ENCODE measurements at regions not wholly inside any gene's neighbourhood (a gene's known extent, or its start where the extent isn't known, plus 50 kb on each side); places are given as distances from the start of the nearest gene placed in this dataset.

DNA sequence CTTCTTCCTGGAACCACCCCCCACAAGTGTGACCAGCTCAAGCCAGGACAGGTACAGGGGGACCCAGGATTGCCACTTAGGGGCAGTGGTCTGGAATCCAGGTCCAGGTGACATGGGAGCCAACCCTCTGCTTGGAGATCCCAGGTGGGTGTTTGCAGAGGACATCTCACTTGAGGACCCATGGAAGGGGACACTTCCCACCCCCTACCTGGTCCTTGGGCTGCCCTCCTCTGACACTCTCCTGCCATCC lies 145.5 kb downstream of the SEC14L1 start:
- Histone ChIP-seq H2AFZ (no peak overlapping the region), H3K36me3 (ENCODE audit: low read depth) (no peaks in the 10 kb centered on the region), H3K4me1 (replicated peaks; ENCODE audit: insufficient read depth) (peaks cover 63% of the 10 kb centered on the region), H4K20me1 (ENCODE audit: insufficient read depth) (peaks cover 3% of the 10 kb centered on the region; the same call in 1 of the 2 replicates), H3F3A (ENCODE audit: insufficient read depth, low read depth) (peaks cover 51% of the 10 kb centered on the region), H3K4me2 (peak overlapping the region; percentile 97), H3K27me3 (ENCODE audit: insufficient read depth, low read depth) (no peaks in the 10 kb centered on the region), H3K9me3 (ENCODE audit: insufficient read depth, low read depth) (no peaks in the 10 kb centered on the region), H3K27ac (peak overlapping the region; percentile 99), H3K4me3 (peak overlapping the region; percentile 72; the same call in 1 of the 2 replicates), H3K79me2 (ENCODE audit: low read depth) (peaks cover 71% of the 10 kb centered on the region), H3K9me2 (ENCODE audit: insufficient read depth) (no peaks in the 10 kb centered on the region)
- intact Hi-C loops (cut with micrococcal nuclease; ENCODE audit: unreplicated experiment), result loop anchor here (1.0 to 2.0 kb wide), 2 partner anchors 31 to 136 kb away; no protein-coding TSS in a partner anchor
- ChIA-PET CTCF (interaction anchor here (0.6 to 0.7 kb wide), 3 partner anchors 20 to 560 kb away, joined by 3 to 5 read pairs (median 3); partner anchors contain the start of genes JMJD6 and METTL23), POLR2A (ENCODE audit: unreplicated experiment) (interaction anchor here (0.5 to 1.7 kb wide), 3 partner anchors 17 to 32 kb away, joined by 4 to 28 read pairs (median 5); no protein-coding TSS in a partner anchor)
- TF ChIP-seq EZH2 (IDR thresholded peaks at IDR 0.05; ENCODE audit: low read depth), result no peak
- TF ChIP-seq, protein P1, sequence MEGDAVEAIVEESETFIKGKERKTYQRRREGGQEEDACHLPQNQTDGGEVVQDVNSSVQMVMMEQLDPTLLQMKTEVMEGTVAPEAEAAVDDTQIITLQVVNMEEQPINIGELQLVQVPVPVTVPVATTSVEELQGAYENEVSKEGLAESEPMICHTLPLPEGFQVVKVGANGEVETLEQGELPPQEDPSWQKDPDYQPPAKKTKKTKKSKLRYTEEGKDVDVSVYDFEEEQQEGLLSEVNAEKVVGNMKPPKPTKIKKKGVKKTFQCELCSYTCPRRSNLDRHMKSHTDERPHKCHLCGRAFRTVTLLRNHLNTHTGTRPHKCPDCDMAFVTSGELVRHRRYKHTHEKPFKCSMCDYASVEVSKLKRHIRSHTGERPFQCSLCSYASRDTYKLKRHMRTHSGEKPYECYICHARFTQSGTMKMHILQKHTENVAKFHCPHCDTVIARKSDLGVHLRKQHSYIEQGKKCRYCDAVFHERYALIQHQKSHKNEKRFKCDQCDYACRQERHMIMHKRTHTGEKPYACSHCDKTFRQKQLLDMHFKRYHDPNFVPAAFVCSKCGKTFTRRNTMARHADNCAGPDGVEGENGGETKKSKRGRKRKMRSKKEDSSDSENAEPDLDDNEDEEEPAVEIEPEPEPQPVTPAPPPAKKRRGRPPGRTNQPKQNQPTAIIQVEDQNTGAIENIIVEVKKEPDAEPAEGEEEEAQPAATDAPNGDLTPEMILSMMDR (conservative IDR thresholded peaks at IDR 0.05), result no peak
- BruUV-seq (replicated peaks), result no TSS peak
- DNase-seq, result no peak

DNA sequence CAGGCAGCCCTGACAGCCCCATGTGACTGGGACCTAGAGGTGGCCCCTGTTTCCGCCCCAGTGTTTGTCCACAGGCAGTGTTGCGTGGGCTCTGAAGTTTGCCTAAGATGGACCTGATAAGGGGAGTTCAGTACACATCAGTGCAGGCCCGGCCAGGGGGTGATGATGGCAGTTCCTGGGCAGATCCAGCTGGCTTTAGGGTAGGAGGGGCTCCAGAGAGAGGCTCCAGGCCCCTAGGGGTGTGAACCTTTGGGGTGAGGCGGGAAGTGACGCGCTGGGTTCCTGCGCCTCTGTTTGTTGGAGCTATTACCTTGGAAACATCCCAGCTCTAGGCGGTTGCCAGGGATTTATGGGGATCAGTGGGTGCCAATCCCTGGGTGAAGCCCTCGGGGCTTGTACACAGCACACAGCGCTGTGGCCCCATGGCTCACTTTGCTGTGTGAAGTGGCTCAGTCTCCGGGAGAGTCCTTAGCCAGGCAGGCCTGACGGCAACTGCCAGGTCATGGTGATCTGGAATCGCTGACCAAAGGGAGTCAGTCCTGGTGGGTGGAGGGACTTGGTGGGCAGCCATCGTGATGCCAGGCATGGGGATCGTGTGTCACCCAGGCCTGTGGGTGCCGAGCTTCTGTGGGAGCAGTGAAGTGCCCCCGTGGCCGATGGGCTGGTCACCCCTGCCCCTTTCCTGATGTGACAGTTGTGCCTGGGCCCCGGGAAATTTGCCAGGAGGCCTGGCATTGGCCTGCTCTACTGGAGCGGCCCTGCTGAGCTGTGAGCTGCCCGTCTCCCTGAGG lies 146.1 kb downstream of the SEC14L1 start:
- H3K27me3 ChIP-seq (ENCODE audit: insufficient read depth, low read depth), result no peaks in the 10 kb centered on the region
- no TSS peak for BruUV-seq (replicated peaks)
- CTCF ChIA-PET, result interaction anchor here (0.6 to 0.7 kb wide), 2 partner anchors 21 to 560 kb away, joined by 3 to 5 read pairs; partner anchors contain the start of genes JMJD6 and METTL23
- peak overlapping the region; percentile 72; the same call in 1 of the 2 replicates for H3K4me3 ChIP-seq
- H4K20me1 ChIP-seq (ENCODE audit: insufficient read depth), result peaks cover 3% of the 10 kb centered on the region; the same call in 1 of the 2 replicates
- peaks cover 66% of the 10 kb centered on the region for H3K4me1 ChIP-seq (replicated peaks; ENCODE audit: insufficient read depth)
- H3K9me3 ChIP-seq (ENCODE audit: insufficient read depth, low read depth), result no peaks in the 10 kb centered on the region
- peak overlapping the region; percentile 99 for H3K27ac ChIP-seq
- peak overlapping the region; percentile 97 for H3K4me2 ChIP-seq
- no peaks in the 10 kb centered on the region for H3K36me3 ChIP-seq (ENCODE audit: low read depth)
- intact Hi-C loops (cut with micrococcal nuclease; ENCODE audit: unreplicated experiment), result loop anchor here (1.0 to 2.0 kb wide), 3 partner anchors 32 to 136 kb away; no protein-coding TSS in a partner anchor
- TF ChIP-seq, protein P1 (conservative IDR thresholded peaks at IDR 0.05), result no peak
- TF ChIP-seq EZH2 (IDR thresholded peaks at IDR 0.05; ENCODE audit: low read depth), result no peak
- POLR2A ChIA-PET (ENCODE audit: unreplicated experiment), result interaction anchor here (0.6 to 1.7 kb wide), 6 partner anchors 17 to 76 kb away, joined by 3 to 28 read pairs (median 5); no protein-coding TSS in a partner anchor
- no peaks in the 10 kb centered on the region for H3K9me2 ChIP-seq (ENCODE audit: insufficient read depth)
- H3F3A ChIP-seq (ENCODE audit: insufficient read depth, low read depth), result peaks cover 51% of the 10 kb centered on the region
- DNase-seq, result peak; percentile 87 to 97
- H2AFZ ChIP-seq, result no peak overlapping the region
- H3K79me2 ChIP-seq (ENCODE audit: low read depth), result peaks cover 71% of the 10 kb centered on the region

DNA sequence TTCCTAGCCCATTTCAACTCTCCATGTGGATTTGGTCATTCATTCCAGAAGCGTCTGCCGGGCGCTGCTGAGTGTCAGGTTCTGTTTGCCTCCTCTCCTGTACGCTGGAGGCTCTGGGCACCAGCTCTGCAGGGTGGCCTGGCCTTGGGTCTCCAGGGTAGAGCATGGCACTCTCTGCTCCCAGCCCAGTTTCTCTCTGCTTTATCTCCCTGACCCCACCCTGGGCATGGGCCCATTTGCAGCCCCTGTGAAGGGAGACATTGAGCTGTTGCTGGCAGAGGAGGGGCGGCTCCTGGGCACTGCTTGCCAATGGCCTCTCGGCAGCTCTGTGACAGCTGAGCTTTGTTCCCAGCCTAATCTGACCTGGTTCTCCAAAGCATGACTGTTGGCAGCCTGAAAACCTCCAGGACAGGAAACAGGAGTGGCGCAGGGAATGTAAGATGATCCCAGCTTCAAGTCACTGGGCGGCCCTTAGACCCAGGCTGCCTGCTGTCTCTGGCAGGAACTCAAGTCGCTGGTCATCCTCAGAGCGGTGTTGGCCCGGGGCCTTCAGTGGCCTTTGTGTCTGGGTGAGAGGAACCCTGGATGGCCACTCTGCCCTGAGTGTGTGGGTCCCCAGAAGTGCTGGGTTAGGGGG lies 146.8 kb downstream of the SEC14L1 start:
- Histone ChIP-seq H2AFZ (no peak overlapping the region), H3K36me3 (ENCODE audit: low read depth) (no peaks in the 10 kb centered on the region), H3K4me2 (peak overlapping the region; percentile 97), H4K20me1 (ENCODE audit: insufficient read depth) (peaks cover 3% of the 10 kb centered on the region; the same call in 1 of the 2 replicates), H3K4me3 (peak overlapping the region; percentile 72), H3K9me2 (ENCODE audit: insufficient read depth) (no peaks in the 10 kb centered on the region), H3K9me3 (ENCODE audit: insufficient read depth, low read depth) (no peaks in the 10 kb centered on the region), H3F3A (ENCODE audit: insufficient read depth, low read depth) (peaks cover 51% of the 10 kb centered on the region), H3K27me3 (ENCODE audit: insufficient read depth, low read depth) (no peaks in the 10 kb centered on the region), H3K27ac (peak overlapping the region; percentile 99), H3K79me2 (ENCODE audit: low read depth) (peaks cover 71% of the 10 kb centered on the region), H3K4me1 (replicated peaks; ENCODE audit: insufficient read depth) (peaks cover 70% of the 10 kb centered on the region)
- BruUV-seq (replicated peaks), result TSS peak; percentile 39
- DNase-seq, result peak; percentile 81 to 86
- POLR2A ChIA-PET (ENCODE audit: unreplicated experiment), result interaction anchor here (0.6 to 1.7 kb wide), 4 partner anchors 33 to 77 kb away, joined by 5 to 28 read pairs (median 6); no protein-coding TSS in a partner anchor
- intact Hi-C loops (cut with micrococcal nuclease; ENCODE audit: unreplicated experiment), result loop anchor here (1.0 to 2.0 kb wide), 2 partner anchors 36 to 135 kb away; no protein-coding TSS in a partner anchor
- no peak for TF ChIP-seq EZH2 (IDR thresholded peaks at IDR 0.05; ENCODE audit: low read depth)
- TF ChIP-seq, protein P1 (conservative IDR thresholded peaks at IDR 0.05), result no peak
- CTCF ChIA-PET, result no interaction called here
